ENCODE measurements at regions not wholly inside any gene's neighbourhood (a gene's known extent, or its start where the extent isn't known, plus 50 kb on each side); places are given as distances from the start of the nearest gene placed in this dataset.
A peak's percentile ranks its signal among the peaks of the same experiment; 100 is the strongest.

DNA sequence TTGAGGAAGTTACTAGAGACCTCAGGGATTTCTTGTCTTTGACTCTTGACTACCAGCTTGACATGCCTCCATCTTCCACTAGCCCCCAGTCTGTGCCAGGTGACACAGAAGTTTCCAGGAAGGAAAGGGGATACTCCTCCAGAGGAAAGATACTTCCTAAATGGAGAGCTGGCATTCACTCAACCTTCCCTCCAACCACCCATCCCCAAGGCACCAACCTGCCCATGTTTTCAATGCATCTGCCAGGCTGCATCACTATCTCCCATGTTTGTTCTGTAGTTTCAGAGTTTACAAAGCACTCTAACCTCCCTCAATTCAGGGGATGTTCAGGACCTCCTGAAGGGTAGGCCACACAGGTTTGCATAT, 198.4 kb upstream of the LPP start:
- peaks cover 22% of the 10 kb centered on the region for H3K27me3 Mint-ChIP-seq (ENCODE audit: low read depth)
- H3K4me3 Mint-ChIP-seq = no peak overlapping the region
- no peaks in the 10 kb centered on the region for H3K36me3 Mint-ChIP-seq (ENCODE audit: low read depth)
- no peaks in the 10 kb centered on the region for H3K9me3 Mint-ChIP-seq
- TF ChIP-seq, protein P1, sequence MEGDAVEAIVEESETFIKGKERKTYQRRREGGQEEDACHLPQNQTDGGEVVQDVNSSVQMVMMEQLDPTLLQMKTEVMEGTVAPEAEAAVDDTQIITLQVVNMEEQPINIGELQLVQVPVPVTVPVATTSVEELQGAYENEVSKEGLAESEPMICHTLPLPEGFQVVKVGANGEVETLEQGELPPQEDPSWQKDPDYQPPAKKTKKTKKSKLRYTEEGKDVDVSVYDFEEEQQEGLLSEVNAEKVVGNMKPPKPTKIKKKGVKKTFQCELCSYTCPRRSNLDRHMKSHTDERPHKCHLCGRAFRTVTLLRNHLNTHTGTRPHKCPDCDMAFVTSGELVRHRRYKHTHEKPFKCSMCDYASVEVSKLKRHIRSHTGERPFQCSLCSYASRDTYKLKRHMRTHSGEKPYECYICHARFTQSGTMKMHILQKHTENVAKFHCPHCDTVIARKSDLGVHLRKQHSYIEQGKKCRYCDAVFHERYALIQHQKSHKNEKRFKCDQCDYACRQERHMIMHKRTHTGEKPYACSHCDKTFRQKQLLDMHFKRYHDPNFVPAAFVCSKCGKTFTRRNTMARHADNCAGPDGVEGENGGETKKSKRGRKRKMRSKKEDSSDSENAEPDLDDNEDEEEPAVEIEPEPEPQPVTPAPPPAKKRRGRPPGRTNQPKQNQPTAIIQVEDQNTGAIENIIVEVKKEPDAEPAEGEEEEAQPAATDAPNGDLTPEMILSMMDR (IDR thresholded peaks at IDR 0.05; ENCODE audit: unreplicated experiment in 3 of 3) = no peak
- peaks cover 22% of the 10 kb centered on the region for H3K4me1 Mint-ChIP-seq
- H3K27ac Mint-ChIP-seq = peak overlapping the region in 1 of 3 experiments; percentile 66

DNA sequence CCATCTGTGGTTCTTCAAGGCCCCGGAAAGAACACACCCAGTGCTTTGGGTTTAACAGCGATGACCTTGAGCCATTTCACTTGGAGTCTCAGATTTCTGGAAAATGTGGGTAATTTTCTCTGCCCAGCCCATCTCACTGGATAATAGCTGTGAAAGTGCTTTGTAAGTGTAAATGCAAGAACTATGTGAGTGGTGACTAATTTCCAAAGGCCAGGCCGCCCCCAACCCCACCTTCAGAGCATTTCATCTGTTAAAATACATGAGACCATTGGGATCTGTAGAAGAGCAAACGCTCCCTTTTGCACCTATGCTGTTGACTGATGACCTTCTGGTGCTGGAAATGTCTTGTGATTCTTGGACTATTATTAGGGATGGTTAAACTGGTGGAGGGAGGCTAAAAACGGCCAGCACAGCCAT, 196.8 kb upstream of the LPP start:
- TF ChIP-seq, protein P1 (IDR thresholded peaks at IDR 0.05; ENCODE audit: unreplicated experiment in 3 of 3) = no peak
- H3K4me3 Mint-ChIP-seq = no peak overlapping the region
- H3K9me3 Mint-ChIP-seq = no peaks in the 10 kb centered on the region
- H3K27ac Mint-ChIP-seq = no peak overlapping the region
- peaks cover 17% of the 10 kb centered on the region for H3K27me3 Mint-ChIP-seq (ENCODE audit: low read depth)
- no peaks in the 10 kb centered on the region for H3K36me3 Mint-ChIP-seq (ENCODE audit: low read depth)
- H3K4me1 Mint-ChIP-seq = peaks cover 22% of the 10 kb centered on the region

DNA sequence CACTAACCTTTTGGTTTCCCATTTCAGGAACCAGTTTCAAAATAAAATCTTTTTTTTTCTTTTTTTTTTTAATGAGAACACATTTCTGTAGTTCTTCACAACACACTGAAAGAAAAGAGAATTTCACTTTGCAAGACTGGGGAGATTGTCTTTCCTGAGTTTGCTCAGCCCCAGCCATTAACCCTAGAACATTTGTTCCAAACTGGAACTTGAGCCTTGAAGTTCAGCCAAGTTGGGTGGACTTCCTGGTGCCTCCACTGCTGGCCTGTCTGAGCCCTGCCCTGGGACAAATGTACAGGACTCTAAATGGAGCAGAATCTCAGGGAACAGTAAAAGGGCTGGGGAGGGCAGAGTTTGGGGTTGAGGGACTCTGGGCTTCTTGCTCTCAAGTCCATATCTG, 196.4 kb upstream of the LPP start:
- peaks cover 22% of the 10 kb centered on the region for H3K4me1 Mint-ChIP-seq
- H3K4me3 Mint-ChIP-seq = no peak overlapping the region
- H3K27me3 Mint-ChIP-seq (ENCODE audit: low read depth) = peaks cover 17% of the 10 kb centered on the region

GRCh38 chr3:187958432-187959003, 195.4 kb upstream of the LPP start:
- Mint-ChIP-seq H3K27me3 (ENCODE audit: low read depth) (peaks cover 13% of the 10 kb centered on the region), H3K36me3 (ENCODE audit: low read depth) (no peaks in the 10 kb centered on the region), H3K9me3 (no peaks in the 10 kb centered on the region), H3K4me1 (peaks cover 22% of the 10 kb centered on the region), H3K27ac (no peak overlapping the region), H3K4me3 (no peak overlapping the region)
- TF ChIP-seq, protein P1 (IDR thresholded peaks at IDR 0.05; ENCODE audit: unreplicated experiment in 3 of 3) = no peak

More for the DNA sequence above, 196.4 kb upstream of the LPP start:
- Mint-ChIP-seq H3K9me3 (no peaks in the 10 kb centered on the region), H3K27ac (no peak overlapping the region), H3K36me3 (ENCODE audit: low read depth) (no peaks in the 10 kb centered on the region)
- TF ChIP-seq, protein P1 (IDR thresholded peaks at IDR 0.05; ENCODE audit: unreplicated experiment in 3 of 3) = no peak

DNA sequence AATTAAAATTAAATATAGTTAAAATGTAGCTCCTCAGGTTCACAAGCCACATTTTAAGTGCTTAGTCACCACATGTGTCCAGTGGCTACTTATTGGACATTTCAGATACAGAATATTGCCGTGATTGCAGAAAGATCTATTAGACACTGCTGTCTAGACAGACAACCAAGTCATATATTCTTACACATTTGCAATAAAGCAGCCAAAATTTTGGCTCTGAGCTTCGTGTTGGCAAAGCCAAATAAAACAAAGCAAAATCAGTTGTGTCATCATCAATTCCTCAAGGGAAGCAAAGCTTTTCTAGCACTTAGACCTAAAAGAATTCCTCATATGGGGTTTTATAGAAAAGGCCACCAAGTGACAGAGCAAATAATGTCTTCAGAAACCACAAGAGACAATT, 193.1 kb upstream of the LPP start:
- H3K4me3 Mint-ChIP-seq = no peak overlapping the region
- H3K36me3 Mint-ChIP-seq (ENCODE audit: low read depth) = no peaks in the 10 kb centered on the region
- H3K9me3 Mint-ChIP-seq = no peaks in the 10 kb centered on the region
- peaks cover 11% of the 10 kb centered on the region for H3K4me1 Mint-ChIP-seq
- peaks cover 8% of the 10 kb centered on the region for H3K27me3 Mint-ChIP-seq (ENCODE audit: low read depth)
- no peak overlapping the region for H3K27ac Mint-ChIP-seq
- TF ChIP-seq, protein P1 (IDR thresholded peaks at IDR 0.05; ENCODE audit: unreplicated experiment in 3 of 3) = no peak

DNA sequence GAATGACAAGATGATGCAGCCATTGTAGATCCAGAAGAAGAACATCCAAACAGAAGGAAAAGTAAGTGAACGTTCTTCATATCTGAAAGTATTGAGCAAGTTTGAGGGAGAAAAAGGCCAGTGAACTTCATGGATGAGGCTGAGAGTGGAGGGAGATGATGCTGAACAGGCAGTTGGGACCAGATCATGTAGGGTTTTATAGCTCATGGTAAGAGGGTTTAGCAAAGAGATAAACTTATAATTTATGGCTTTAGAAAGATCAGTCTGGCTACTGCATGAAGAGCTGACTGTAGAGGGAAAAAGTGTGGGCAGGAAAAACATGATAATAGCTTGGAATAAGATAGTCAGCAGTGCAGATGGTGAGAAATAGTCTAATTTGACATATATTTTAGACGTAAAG, 192.6 kb upstream of the LPP start:
- H3K9me3 Mint-ChIP-seq = no peaks in the 10 kb centered on the region
- peaks cover 9% of the 10 kb centered on the region for H3K4me1 Mint-ChIP-seq
- no peak overlapping the region for H3K27ac Mint-ChIP-seq
- H3K4me3 Mint-ChIP-seq = no peak overlapping the region
- TF ChIP-seq, protein P1 (IDR thresholded peaks at IDR 0.05; ENCODE audit: unreplicated experiment in 3 of 3) = no peak
- peaks cover 8% of the 10 kb centered on the region for H3K27me3 Mint-ChIP-seq (ENCODE audit: low read depth)
- no peaks in the 10 kb centered on the region for H3K36me3 Mint-ChIP-seq (ENCODE audit: low read depth)

Measured in nephron (organoid).